Skin epidermis (tissue), 12 donors: ENCODE measurements at regions not wholly inside any gene's neighbourhood (a gene's known extent, or its start where the extent isn't known, plus 50 kb on each side); places are given as distances from the start of the nearest gene placed in this dataset.

Experiments
- H3K27ac ChIP-seq, 21 experiments: fragments of 200-600 bp; sonication (generic) in 11 of 21; one replicate each; pipeline ENCODE4 v1.5.0; 2020; ENCODE audit warnings: mild to moderate bottlenecking in 3 of 21, inconsistent platforms in 2 of 21, moderate library complexity in 2 of 21
- H3K4me3 ChIP-seq, 7 experiments: fragments of 200-600 bp; sonication (generic) in 2 of 7; one replicate each; pipeline ENCODE4 v1.5.0; 2020; ENCODE audit warnings: inconsistent platforms in 2 of 7, mild to moderate bottlenecking in 2 of 7, moderate library complexity in 1 of 7

DNA sequence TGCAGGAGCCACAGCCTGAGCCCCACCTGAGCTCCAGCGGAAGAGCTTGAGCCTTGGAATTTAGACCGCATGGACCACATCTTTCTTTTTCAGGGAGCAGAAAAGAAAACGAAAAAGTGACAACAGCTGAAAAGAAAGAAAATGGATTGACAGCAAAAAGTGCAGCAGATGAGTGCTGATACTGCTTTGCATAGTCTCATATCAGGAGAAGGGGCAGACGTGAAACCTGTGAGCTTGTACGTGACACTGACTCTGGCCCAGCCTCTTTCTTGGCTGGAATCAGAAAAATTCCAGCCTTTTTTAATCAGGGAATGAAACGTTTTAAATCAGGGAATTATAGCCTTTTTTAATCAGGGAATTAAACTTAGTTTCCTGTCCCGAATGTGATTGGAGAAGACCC, 1296.5 kb downstream of the TMEM121 start:
- H3K4me3 ChIP-seq: no peak overlapping the region
- no peak overlapping the region for H3K27ac ChIP-seq

DNA sequence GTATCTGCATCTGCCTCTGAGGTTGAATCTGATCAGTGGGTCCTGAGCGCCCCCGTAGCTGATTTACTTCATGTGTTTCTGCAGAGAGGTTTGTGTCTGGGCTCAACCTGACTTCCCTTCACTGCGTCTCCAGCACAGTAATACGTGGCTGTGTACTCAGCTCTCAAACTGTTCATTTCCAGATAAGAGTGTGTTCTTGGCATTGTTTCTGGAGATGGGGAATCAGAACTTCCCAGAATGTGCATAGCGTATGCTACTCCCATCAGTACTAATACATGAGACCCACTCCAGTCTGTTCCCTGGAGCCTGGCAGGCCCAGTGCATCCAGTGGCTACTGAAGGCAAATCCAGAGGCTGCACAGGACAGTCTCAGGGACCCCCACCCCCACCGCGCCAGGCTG, 1297.2 kb downstream of the TMEM121 start:
- no peak overlapping the region for H3K27ac ChIP-seq

DNA sequence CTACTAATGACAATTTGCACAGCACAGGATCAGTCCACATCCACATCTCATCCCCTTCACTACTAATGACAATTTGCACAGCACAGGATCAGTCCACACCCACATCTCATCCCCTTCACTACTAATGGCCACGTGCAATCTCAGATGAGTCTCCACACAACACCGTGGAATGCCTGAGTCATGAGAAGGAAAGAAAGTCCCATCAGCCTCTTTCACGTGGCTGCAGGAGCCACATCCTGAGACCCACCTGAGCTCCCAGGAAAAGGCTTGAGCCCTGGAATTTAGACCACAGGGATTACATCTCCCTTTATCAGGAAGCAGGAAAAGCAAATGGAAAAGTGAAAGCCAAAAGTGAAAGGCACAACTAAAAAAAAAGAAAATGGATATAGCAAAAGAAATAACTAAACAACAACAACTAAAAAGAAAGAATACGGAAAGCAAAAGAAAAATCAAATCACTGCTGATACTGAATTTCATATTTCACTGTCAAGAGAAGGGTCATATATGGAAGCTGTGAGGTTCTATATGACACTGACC, 1300.5 kb downstream of the TMEM121 start:
- no peak overlapping the region for H3K27ac ChIP-seq
- H3K4me3 ChIP-seq: no peak overlapping the region

More for the DNA sequence above, 1297.2 kb downstream of the TMEM121 start:
- H3K4me3 ChIP-seq: no peak overlapping the region

DNA sequence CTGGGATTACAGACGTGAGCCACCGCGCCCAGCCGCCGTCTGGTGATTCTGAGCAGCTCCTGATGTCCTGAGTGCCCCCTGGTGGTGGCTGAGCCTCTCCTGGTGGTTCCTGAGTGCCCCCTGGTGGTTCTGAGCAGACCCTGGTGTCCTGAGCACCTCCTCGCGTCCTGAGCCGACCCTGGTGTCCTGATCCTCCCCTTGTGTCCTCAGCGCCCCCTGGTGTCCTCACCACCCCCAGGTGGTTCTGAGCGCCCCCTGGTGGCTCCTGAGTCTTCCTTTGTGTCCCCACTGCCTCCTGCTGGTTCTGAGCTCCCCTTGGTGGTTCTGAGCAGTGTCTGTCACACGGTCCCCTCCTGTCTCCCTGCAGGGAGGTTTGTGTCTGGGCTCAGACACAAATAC, 1304.9 kb downstream of the TMEM121 start:
- Histone ChIP-seq H3K4me3 (no peak overlapping the region), H3K27ac (no peak overlapping the region)

DNA sequence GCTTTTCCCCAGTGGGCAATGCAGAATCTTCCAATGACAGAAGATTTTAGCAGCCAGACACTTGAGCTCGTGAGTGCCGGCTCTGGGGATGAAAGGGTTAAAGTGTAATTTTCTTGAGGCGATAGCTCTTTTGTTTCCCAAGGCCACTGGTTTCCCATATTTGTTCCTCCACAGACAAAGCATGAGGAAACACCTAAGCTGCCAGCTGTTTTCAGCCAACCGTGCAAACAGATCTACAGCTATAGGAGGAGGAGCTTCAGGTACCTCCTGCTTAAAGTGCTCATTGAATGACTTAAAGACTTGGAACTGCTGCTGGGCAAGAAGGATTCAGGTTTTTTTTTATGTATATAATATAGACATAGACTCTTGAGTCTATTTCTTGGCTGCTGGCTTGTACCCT, 1311.5 kb downstream of the TMEM121 start:
- no peak overlapping the region for H3K27ac ChIP-seq

DNA sequence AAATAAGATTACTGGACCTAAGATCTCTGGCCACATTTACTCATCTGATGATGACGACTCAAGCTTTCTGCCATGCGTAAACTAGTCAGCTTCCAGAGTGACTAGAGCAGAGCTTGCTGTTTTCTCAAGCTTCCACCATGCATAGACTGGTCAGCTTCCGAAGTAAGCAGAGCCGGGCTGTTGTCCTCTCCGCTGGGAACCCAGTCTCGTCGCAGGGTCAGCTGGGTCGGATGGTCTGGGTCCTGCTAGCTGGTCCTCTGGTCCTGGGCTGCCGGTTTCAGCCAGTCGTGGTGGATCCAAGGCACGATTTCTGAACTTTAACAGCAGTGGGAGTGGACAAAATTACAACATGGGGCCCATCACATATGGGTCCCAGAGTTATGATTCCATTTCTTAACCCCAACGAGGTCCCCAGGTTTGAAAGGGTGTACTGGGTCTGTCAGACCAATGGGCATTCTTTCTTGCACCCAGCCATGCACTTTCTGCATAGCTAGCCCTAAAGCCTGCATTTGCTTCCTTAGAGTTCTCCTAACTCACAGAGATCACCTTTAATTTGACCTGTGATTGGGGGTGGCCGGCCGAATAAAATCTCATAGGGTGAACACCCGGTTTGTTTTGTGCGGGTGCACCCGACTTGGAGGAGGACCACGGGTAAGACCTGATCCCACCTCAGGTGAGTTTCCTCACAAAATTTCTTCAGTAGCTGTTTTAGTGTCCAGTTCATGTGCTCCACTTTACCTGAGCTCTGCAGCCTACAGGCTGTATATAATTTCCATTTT, 1312.8 kb downstream of the TMEM121 start:
- Histone ChIP-seq H3K27ac (no peak overlapping the region), H3K4me3 (no peak overlapping the region)

More for the DNA sequence above, 1311.5 kb downstream of the TMEM121 start:
- H3K4me3 ChIP-seq: no peak overlapping the region

DNA sequence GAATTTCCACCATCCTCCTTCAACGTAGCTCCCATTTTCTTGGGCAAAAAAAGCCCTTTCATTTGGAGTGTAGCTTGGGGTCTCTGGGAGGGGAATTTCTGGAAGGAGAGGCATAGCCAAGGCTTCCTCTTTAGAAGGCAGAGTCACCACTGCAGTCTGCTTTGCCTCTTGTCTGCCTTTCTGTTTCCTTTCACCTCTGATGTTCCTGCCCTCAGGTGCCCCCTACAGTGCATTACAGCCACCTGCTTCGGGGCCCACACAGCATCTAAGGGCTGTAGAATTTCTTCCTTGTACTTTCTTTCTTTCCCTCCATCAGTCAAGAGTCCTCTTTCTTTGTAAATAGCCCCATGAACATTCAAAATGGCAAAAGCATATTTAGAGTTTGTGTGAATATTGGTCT, 1313.9 kb downstream of the TMEM121 start:
- Histone ChIP-seq H3K4me3 (no peak overlapping the region), H3K27ac (no peak overlapping the region)

DNA sequence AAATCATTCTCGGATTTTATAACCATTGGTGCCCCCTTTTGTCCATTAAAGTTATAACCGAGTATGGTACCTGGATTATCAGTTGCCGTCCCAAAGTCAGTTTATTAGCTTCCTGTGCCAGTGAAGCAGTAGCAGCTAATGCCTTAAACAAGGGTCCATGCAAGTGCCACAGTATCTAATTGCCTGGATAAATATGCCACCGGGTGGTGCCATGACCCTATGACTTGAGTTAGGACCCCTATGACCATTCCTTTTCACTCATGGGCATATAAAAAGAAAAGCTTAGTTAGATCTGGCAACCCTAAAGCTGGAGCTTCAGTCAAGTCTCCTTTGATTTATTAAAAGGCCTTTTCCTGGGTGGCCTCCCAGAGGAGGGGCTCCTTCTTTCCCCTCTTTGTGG, 1314.6 kb downstream of the TMEM121 start:
- Histone ChIP-seq H3K4me3 (no peak overlapping the region), H3K27ac (no peak overlapping the region)

DNA sequence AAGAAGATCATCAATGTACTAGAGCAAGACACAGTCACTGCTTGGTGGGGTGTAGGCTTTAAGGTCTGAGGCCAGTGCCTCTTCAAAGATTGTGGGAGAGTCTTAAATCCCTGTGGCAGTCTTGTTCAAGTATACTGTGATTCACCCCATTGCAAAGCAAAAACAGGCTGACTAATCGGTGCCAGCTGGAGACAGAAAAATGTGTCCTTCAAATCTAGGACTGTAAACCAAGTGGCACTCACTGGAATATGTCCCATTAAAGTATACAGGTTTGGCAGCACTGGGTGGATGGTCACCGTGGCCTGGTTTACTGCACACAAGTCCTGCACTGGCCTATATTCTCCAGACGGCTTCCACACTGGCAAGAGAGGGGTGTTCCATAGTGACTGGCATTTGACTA, 1315.3 kb downstream of the TMEM121 start:
- Histone ChIP-seq H3K27ac (no peak overlapping the region), H3K4me3 (no peak overlapping the region)

DNA sequence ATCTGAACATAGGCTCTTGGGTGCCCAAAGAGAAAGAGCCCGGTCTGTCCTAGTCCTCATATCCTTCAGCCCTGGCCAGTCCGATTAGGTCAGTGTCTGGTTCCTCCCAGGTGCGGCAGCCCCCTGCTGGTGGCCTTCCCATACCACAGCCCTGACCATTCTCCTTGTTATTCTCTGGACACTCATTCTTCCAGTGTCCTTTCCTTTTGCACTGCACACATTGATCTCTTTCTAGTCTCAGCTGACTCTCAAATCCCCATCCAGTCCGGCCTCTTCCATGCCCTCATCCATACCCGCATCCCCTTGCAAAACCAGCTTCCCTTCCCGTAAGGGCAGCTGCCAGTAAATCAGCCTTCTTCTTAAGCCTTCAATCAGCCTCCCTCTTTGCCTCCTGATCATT, 1316.3 kb downstream of the TMEM121 start:
- Histone ChIP-seq H3K4me3 (no peak overlapping the region), H3K27ac (no peak overlapping the region)

DNA sequence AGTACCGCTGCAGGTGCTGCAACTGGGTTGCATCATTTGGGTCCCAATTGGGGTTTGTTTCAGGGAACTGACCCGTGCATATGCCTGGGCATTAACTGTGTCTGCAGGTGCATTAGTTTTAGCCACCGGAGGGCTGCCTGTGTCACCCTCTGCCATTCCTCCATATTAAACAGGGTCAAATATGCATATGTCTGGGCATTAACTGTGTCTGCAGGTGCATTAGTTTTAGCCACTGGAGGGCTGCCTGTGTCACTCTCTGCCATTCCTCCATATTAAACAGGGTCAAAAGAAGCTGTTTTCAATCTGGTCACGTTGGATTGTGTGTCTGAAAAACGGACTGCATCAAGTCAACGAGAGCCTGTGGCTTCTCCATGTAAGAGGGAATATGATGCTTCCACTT, 1317.0 kb downstream of the TMEM121 start:
- H3K27ac ChIP-seq: peak overlapping the region in 6 of 21 experiments; percentile 82 to 90 (median 86)

DNA sequence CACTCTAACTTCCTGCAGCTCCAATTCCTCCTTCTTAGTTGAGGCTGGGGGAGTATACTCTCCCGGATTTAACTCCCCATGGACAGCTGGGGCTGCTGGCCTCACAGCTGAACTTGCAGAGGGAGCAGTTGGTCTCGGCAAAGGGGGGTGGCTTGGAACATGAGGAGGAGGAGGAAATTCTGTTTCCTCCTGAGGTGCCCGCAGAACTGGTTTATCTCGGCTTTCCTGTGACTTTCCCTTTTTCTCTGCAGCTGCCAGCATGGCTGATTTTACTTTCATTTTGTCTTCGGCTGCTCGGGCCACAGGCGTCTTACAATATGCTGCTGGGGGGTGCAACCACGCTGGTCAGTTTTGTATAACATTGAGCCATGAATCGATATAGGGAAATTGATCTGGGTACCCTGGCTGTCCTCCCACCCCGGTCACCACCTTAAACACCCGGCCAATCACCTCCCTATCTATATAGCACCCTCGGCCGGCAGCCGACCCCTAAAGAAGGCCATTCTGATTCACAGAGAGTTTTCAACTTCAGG, 1317.6 kb downstream of the TMEM121 start:
- peak overlapping the region in 20 of 21 experiments; percentile 25 to 90 (median 82) for H3K27ac ChIP-seq
- H3K4me3 ChIP-seq: peak overlapping the region; percentile 30 to 52 (median 42)

More for the DNA sequence above, 1317.0 kb downstream of the TMEM121 start:
- peak overlapping the region in 4 of 7 experiments; percentile 41 to 52 (median 44) for H3K4me3 ChIP-seq

DNA sequence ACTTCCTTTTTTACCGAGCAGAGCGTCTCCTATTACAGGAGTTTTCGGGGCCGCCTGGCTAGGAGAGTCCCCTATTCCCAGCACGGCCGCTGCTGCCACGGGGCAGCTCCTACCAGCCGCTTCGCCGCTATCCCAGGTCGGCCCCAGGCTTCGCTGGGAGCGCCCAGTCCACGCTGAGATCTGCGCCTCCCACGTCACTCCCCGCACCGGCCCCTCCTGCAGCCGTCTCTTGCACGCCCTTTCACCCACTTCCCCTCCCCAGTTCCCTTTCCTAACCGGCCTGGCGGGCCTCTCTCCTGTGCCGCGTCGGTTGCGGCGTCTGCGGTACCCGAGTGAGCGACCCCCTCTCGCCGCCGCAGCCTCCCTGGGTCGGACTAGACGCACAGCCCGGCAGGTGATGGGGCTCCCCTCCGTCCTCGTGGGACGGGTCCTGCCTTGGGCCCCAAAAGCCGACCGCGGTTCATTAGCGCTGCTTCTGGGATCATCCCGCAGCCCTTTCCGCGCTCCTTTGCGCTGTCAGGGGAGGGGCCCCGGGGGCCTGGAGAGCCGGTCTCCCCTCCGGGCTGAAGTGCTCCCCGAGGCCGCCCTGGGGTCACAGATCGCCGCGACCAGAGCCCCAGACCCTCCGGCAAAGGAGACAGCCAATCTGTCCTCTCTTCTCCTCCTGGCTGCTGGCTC, 1318.4 kb downstream of the TMEM121 start:
- H3K4me3 ChIP-seq: peak overlapping the region; percentile 30 to 52 (median 42)
- peak overlapping the region; percentile 19 to 90 (median 82) for H3K27ac ChIP-seq

DNA sequence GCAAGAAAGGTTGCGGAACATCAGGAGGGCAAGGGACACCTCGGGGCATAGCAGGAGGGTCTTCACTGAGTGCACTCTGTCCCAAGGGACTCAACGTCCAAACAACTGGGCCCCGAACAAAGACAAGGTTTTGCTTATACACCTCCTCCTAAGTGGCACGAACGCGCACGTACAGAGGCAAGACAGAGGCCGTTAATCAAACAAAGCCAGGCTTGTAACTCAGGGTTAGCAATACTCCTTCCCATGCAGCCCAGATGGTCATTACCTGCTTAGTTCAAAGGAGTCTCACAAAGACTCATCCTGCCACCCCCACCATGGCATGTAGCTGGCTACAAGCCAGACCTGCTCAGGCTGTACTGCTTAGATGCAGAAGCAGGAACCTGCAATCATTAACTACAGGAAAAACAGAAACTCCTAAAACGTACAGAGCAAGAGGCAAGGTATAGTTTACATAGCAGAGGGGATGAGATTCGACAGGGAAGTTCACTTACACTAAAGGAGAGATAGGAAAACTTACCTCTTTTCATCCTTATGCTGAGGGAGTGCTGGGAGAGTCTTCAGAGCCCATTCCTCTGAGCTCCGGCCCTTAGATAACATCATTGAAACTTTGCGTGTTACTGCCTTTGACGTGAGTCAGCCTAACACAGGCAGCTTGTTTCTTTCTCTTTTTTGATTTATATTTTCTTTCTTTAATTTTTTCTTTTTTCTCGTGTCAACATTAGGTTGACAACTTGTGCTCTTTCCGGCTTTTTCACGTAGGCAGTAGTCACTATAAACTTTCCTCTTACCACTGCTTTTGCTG, 1319.1 kb downstream of the TMEM121 start:
- peak overlapping the region; percentile 30 to 52 (median 42) for H3K4me3 ChIP-seq
- H3K27ac ChIP-seq: peak overlapping the region in 20 of 21 experiments; percentile 19 to 90 (median 82)

DNA sequence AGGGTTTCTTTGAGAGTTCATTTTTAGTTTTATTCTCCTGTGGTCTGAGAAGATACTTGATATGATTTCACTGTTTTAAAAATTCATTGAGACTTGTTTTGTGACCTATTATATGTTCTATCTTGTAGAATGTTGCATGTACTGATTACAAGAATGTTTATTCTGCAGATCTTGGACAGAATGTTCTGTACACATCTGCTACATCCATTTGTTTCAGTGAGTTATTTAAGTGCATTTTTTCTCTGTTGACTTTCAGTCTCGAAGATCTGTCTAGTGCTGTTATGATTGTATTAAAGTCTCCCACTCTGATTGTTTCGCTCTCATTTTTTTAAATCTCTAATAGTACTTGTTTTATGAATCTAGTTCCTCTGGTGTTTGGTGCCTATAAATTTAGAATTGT, 1319.8 kb downstream of the TMEM121 start:
- no peak overlapping the region for H3K4me3 ChIP-seq
- H3K27ac ChIP-seq: peak overlapping the region in 7 of 21 experiments; percentile 20 to 90 (median 42)

DNA sequence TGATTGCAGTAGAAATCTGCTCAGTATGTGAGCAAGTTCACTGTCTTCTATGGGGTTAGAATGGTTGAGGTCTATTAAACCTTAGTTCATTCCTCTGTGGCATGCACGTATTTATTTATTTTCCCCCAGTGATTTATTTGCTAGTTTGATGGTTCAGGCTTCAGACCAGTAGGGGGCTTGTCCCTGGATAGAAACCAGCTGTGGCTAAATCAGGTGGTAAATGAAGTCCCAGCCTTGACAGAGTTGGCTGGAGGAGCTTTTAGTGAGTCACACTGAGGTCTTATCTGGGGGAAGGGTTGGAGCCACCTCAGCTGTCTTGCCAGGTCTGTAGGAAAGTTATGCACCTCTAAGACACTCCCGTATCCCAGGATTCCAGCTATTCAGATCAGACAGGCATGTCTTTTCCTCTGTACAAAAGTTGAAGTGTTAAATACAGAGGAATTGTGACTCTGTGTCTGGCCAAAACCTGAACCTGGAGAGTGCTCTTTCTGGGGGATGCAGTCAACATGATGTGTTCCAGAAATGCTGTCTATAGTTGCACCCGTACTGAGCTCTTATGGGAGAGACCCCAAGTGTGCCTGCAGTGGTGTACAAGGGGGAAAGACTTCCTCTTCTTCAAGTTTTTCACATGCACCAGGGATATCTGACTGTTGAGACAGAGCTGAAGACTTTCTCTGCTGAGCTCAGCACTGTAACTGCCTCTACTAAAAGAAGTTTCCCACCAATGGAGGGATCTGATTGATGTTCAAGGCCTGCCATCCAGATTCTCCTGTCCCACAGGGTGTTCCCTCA, 1322.1 kb downstream of the TMEM121 start:
- Histone ChIP-seq H3K4me3 (no peak overlapping the region), H3K27ac (no peak overlapping the region)

DNA sequence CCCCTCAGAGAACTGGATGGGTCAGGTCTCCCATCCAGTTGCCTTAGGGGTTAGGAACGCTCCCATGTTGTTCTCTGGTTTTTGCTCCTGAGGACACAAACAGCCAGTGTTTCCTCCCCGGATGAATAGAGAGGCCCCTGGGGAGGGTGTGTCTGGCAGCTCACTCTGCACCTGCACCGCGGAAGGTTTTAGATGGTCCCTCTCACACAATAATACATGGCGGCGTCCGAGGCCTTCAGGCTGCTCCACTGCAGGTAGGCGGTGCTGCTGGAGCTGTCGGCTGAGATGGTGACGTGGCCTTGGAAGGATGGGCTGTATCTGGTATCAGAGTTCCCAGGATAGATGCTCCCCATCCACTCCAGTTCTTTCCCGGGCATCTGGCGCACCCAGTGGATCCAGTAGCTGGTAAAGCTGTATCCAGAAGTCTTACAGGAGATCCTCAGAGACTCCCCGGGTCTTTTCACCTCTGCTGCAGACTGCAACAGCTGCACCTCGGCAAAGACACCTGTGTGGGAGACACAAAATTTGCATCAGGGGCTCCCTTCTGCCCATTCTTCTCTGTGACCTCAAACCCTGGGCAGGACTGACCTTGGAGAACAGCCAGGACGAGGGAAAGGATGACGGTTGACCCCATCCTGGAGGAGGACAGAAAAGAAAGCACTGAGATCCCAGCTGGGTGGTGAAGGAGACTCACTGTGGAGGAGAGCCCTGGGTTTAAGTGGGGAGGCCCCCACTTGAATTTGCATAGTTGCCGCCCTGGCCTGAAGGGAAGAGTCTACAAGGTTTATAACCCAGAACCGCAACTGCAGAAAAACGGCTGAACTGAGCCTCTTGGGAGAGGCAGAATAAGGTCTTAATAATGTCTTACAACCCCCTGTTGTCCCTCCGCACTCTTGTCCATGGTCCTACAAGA, 1324.8 kb downstream of the TMEM121 start:
- Histone ChIP-seq H3K27ac (peak overlapping the region in 1 of 21 experiments; percentile 29), H3K4me3 (no peak overlapping the region)
